Right ventricle myocardium superior (tissue), 1 donor: ENCODE measurements at regions not wholly inside any gene's neighbourhood (a gene's known extent, or its start where the extent isn't known, plus 50 kb on each side); places are given as distances from the start of the nearest gene placed in this dataset.

Experiments
- ATAC-seq: fragments of 200-7000 bp; cut with Tn5 transposase; one replicate; pipeline ENCODE4 v1.9.1; 2020; ENCODE audit warnings: mild to moderate bottlenecking; ENCODE audit not compliant: poor library complexity
- DNase-seq: peaks from one replicate; pipeline ENCODE4 v3.0.0-alpha.2; 2020
- intact Hi-C: fragments of 100-400 bp; cut with DNase I; formaldehyde crosslinking; loops from one replicate; pipeline ENCODE4 v1.11.2; 2022
- donor health status: DM: no; HTN: yes; CAD: no; lungs with severe emphysema.

DNA sequence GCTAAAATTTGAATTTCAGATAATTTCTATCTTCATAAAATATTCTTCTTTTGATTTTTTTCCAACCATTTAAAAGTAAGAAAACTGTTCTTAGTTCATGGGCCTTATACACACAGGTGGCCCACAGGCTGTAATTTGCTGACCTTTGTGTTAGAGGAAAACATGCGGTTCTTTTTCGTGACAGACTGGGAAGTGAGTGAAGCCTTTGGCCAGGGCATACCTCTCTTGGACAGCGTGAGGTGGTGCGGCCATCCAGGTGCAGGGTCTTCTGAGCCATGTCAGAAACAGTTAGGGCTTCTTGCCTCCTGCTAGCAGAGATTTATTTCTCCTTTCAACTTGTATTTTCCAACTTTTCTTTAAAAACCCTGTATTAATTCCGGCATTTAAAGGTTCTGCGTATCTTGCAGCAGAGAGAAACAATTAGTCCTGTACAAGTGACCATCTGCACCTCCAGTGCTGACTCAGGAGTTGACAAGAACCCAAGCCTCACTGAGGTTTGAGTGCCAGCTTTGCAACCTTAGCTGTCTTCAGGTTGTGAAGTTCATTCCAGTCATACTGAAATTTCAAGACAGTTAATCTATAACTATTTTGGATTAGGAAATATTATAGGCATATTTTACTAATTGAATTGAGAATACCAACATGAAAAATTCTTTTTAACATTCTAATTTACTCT, 177.8 kb downstream of the LY86 start:
- no peak for DNase-seq
- intact Hi-C loops: no loop called here
- ATAC-seq: no peak

DNA sequence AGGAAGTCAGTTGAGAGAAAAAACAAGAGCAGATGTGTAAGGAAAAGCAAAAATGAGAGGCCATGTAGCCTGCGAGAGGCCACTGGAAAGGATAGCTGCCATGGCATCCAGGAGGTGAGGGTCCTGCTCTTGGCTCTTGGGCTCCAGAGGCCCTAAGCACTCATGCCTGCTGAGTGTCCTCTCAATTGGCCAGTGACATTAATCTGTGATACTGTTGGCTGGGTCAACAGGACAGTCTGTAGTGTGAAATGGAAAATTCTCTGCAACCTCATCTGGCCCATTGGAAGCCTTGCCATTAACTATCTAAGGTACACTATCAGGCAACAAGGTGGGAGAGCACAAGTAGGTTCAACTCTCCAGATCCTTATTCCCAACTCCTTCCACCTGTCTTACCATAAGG, 180.9 kb downstream of the LY86 start:
- intact Hi-C loops: no loop called here
- ATAC-seq: no peak
- no peak for DNase-seq

DNA sequence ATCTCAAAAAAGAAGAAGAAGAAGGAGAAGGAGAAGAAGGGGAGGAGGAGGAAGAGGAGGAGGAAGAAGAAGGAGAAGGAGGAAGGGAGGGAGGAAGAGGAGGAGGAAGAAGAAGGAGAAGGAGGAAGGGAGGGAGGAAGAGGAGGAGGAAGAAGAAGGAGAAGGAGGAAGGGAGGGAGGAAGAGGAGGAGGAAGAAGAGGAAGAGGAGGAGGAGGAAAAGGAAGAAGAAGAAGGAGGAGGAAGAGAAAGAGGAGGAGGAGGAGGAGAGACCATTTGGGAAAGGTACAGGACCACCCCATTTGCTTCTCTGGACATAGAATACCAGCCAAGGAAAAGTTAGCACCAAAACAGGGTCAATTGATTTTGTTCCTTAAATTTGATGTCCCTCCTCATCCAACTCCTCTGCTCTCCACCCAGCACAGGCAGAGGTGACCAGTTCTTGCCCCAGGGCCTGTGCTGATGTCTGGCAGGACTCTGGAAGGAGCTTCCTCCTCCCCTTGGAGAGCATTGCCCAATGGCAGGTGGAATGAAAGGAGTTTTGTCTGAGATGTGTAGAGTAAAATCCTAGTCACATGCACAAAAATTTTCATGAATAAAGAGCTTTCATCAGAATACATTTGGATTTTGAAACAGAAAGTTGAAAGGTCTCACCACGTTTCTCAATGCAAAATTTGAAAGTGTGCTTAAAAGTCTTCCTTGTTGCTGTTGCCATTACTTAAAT, 182.9 kb downstream of the LY86 start:
- intact Hi-C loops: no loop called here
- no peak for ATAC-seq

DNA sequence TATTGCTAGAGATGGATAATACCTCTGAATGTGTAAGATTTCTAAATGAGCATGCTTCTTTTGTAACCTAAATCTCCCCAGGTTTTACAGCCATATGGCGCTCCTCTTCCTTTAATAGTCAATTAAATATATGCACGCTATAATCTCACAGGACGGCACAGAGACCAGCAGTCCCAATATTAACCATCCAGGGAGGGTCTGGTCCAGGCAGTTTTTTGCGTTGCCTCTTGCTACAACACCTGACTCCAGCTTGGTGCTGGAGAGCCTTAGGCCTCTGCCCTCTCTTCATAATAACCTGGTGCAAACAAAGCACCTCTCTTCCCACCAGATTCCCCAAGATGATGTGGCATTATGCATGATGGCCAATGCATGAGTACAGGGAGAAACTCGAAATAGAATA, 183.4 kb downstream of the LY86 start:
- DNase-seq (no peak), ATAC-seq (no peak)
- intact Hi-C loops: no loop called here

More for the DNA sequence above, 182.9 kb downstream of the LY86 start:
- no peak for DNase-seq

DNA sequence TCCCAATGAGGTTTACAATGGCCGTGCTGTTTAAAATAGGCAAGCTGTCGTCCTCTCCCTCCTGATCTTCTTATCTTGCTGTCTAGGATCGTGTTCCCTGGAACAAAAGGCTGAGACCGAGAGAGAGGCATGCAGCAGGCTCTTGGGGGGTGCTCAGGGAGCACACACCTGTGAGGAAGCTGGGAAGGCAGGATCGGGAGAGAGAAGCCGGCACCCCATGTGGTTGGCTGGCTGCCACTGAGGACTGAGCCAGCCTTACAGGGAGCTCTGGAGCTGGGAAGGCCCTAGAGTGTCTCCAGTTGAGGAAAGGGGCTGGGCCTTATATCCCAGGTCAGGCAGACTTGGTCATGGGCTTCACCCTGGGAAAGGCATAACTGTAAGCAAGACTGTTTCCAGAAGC, 184.2 kb downstream of the LY86 start:
- no peak for DNase-seq
- intact Hi-C loops: no loop called here
- peak; percentile 59 for ATAC-seq

DNA sequence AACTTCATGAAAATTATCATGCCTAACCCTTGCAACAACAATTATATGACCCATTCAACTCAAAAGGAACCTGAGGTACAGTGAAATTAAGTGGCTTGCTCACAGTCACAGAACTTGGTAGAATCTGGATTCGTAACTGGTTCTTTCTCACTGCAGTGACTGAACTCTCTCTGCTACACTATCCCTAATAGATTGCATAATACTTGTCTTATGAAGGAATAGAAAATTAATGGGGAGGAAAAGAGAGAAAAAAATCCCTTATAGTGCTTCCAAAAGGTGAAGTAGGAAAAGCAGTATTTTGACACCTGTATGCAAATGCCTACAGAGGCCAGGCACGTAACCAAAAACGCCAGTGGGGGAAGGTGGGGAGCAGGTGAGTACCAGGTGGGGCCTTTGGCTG, 186.6 kb downstream of the LY86 start:
- intact Hi-C loops: no loop called here
- ATAC-seq: no peak
- DNase-seq: no peak

DNA sequence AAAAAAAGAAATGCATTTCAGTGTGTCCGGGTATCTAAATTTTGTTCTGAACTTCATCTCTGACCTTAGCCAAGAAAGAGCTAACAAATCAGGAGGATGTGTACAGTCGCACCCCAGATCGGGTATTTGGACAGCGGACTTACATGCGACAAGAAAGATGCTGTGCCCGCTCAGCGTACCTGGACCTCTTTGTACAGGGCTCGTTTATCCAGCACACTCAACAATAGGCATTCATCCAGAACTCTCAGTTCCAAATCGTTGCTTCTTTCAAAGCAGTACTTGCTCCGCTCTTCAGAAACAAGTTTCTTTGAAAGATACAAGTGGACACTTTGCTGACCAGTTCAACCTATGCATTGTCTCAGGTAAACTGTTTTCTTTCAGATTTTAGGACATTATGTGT, 191.7 kb downstream of the LY86 start:
- no peak for ATAC-seq
- intact Hi-C loops: no loop called here

DNA sequence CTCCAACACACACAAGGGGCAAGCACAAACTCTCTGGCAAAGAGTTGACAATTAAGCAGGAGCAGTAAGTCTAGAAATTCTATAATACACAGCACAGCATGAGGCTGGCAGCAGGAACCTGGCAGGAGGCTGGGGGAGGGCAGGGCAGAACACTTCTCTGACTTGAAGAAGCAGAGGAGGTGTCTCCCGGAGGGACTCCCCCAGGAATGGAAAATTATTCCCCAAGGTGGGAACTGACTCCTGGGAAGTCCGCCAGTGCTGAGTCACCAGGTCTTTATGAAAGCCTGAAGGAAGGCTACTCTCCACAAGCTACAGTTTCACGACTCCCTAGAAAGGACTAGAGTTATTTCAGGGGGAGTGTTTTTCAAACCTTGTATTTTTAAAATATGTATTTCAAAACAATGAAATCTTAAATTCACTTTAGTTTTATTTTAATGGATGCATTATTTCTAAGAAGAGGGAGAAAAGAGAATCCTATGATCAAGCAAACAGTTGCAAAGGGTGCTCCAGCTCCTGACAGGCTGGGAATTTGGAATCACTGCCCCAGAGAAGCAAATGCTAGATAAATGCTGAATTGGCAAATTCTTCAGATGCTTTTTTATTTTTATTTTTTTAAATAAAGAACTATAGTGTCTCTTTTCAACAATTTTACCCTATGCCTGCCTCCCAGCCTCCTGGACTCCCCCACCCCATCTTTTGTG, 192.8 kb downstream of the LY86 start:
- ATAC-seq (peak; percentile 75), DNase-seq (peak; percentile 65)

More for the DNA sequence above, 191.7 kb downstream of the LY86 start:
- DNase-seq: no peak

DNA sequence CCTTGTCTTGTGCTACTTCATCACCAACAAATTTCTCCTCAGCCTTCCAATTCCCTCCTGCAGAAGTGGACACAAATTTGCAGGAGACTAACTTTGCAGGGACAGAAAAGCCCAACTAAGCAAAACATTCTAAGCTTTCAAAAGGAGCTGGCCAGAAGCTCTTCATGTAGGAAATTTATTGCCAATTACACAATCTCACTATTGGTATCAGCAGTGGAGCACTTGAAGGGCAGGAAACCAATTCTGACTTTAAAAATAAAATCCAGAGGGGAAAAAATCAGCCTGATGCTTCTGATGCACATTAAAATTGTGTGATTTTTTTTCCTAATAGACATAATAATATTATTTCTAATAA, 193.3 kb downstream of the LY86 start:
- intact Hi-C loops: no loop called here
- no peak for DNase-seq
- ATAC-seq: no peak

More for the DNA sequence above, 192.8 kb downstream of the LY86 start:
- intact Hi-C loops: no loop called here

DNA sequence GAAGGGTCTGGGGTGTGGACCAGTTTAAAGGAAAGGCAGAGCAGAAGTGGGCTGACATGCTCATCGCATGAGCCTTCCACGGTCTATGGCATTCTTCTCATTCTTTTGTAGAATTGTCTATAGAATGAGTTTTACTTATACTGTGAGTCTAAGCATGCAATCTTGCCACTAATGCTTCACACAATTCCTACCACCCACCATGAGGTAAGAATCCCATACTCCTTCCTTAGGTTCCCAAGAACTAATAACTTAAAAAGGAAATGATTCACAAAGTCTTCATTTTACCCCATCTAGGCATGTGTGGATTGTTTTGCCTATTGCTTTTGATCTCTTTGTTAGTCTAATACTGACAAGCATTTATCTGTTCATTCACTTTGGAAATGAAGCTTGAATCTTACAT, 195.2 kb downstream of the LY86 start:
- intact Hi-C loops: no loop called here

DNA sequence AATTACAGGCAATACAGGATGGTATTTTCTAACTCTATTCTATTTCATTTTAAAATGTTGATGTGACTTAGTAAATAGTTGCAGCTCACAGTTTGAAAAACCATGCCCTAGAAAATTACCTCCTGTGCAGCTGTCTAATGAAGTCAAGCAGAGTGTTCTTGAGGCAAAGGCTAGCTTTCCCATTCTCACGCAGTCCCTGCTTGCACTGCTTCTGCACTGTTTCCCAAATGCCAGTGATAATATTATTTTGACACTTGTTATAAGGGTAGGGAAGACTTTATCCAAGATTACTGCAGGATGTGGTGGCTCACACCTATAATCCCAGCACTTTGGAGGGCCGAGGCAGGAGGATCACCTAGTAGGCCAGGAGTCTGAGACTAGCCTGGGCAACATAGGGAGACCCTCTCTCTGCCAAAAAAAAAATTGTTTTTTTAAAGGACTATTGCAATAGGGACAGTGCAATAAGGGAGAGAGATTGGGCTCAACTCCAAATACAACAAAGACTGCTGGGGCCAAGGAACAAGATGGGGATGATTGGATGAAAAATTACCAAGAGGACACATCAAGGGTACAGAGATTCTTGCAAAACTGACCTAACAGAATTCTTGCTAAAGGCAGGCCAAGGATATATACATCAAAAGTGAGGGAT, 196.1 kb downstream of the LY86 start:
- intact Hi-C loops: no loop called here
- ATAC-seq (peak; percentile 42), DNase-seq (no peak)

More for the DNA sequence above, 195.2 kb downstream of the LY86 start:
- ATAC-seq: no peak
- no peak for DNase-seq

DNA sequence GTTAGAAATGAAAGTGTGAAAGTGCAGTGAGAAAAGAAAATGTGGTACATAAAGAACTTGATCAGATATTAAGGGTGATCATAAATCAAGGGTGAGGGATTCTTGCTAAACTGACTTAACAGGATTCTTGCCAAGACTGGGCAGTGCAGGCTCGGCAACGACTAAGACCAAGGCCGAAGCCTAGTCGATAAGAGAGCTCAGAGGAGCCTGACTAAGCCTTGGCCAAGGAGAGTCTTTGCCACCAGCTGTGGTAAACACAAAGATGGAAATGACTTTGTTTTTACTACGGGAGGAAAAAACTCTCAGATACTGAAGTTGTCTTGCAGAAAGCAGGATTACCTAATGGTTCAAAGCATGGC, 196.6 kb downstream of the LY86 start:
- intact Hi-C loops: no loop called here
- ATAC-seq: peak; percentile 32
- no peak for DNase-seq

DNA sequence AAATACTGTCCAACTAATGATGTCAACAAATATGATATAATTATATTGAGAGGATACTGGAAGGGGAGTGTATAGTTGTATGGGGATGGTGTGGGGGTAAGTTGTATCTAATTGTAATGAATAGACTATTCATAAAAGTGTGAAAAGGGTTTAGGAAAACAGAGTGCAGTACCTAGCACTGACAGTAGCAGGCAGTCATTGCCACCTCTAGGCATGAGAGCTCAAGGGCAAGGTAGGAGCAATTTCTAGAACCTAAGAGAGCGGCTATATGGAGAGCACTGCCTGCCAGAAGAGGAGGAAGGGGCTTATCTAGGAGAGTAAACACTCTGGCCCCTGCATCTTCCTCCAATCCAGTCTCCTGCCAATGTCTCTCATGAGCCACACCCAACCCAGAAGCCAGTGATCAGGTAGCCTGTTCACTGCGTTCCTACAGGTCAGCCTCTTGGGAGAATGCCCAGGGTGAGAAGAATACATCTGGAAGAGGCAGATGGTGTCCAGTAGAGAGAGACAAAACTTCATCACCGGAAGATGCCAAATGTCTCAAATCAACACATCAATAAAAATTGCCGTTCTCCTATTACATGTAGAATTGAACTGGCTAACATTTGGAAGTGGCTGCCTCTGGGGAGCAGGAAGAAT, 200.0 kb downstream of the LY86 start:
- intact Hi-C loops: no loop called here
- ATAC-seq (no peak), DNase-seq (no peak)

DNA sequence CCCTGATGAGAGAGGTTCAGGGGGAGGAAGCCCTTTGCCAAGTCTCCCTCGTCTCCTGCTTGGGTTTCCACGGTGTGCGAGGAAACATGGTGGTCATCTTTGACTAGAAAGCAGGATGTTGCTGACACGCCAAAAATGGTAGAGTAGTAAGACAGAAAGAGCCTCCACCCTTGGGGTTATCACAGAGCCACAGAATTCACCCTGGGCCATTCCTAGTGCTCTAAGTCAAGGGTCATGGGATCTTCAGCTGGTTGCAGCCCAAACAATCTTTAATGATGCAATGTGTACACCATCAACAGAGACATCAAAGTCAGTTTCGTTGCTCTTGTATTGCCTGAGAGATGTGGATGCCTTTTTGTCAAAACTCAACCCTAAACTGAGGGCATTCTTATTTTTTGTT, 201.9 kb downstream of the LY86 start:
- no peak for ATAC-seq
- DNase-seq: no peak
- intact Hi-C loops: no loop called here

DNA sequence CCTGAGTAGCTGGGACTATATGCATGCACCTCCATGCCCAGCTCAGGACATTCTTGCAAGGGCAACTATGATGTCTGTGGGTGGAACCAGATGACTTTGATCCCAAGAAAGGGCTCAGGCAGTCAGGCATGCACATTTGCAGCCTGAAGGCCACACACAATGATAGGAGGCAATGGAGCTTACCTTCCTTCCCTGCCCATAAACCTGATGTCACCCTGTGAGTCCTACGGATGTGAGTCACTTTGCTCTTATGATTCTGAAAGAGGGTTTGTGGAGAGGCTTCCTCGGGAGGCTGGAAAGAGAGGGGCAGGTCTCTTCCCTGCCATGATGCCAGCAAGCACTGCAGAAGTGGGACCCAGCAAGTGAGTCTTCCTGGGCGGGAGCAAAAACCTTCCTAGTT, 202.4 kb downstream of the LY86 start:
- ATAC-seq (no peak), DNase-seq (no peak)
- intact Hi-C loops: no loop called here

DNA sequence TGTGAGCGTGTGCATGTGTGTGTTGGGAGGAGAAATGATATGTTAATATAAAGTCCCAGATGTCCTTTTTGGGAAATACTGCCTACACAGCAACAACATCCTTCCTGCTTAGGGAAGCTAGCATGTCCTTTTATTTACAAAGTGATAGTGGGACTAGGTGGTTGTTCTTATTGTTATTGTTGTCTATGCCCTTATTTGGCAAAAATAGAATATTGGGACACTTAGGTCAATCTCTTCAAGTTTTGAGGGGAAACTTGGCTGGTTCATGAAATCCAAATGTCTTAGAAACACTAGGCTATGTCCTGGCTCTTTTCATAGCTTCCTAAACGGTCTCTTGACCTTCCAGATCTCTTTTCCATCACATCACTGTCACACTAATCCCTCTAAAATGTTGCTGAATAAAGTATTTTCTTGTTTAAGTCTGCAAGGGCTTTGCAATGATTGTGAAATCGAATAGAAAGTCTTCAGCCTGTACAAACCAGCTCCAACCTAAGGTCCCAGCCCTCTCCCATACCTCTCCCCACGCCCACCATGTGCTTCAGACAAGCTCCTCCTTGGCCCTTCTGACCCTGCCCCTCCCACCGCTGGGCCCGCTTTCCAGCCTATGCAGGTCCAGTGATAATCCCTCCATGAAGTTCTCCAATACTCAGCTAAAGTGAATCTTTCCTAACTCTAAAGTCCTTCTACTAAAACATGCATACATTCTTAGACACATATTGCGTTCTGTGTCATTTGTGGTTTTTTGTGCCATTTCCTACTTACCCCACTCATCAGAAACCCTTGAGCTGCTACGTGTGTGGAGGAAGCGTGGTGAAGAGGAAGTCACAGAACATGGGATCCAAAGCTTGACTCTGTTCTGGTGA, 205.1 kb downstream of the LY86 start:
- ATAC-seq (no peak), DNase-seq (no peak)
- intact Hi-C loops: no loop called here

DNA sequence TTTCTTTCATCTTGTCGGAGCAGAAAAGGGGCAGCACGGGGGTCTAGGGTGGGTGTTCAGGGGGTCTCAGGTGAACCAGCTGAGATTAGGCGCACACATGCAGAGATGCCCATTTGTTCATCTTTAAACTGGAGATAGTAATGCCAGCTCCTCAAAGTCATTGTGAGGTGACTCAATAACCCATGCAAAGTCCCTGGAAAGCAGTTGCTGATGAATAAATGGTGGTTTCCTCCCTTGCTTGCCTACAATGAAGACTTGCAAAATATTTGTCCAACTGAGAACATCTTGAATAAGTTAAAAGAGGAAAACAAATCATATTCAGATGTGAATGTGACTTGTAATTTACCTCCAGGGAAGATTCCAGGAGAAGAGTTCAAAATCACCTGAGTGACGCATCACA, 206.9 kb downstream of the LY86 start:
- intact Hi-C loops: no loop called here
- DNase-seq (no peak), ATAC-seq (no peak)

DNA sequence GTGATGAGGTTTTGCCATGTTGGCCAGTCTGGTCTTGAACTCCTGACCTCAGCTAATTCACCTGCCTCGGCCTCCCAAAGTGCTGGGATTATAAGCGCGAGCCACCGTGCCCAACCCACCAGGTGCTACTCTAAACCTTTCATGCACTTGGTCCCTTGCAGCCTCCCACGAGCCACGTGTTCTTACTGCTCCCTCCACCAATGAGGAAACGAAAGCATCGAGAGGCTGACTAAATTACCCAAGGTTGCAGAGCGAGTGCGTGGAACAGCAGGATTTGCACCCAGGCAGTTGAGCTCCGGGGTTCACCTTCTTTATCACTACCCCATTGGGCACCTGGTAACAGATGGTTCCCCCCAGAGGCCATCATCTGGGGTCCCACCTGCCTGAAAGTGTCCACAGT, 208.3 kb downstream of the LY86 start:
- intact Hi-C loops: no loop called here
- ATAC-seq (no peak), DNase-seq (no peak)
